Activated CD4-positive, alpha-beta T cell treated with anti-CD3 and anti-CD28 coated beads, Interleukin-2, amount 50 U/mL, for 16 hours (primary cell): ENCODE measurements at regions not wholly inside any gene's neighbourhood (a gene's known extent, or its start where the extent isn't known, plus 50 kb on each side); places are given as distances from the start of the nearest gene placed in this dataset.

Experiments
- DNase-seq: peaks from one replicate; pipeline ENCODE4 v3.0.0-alpha.2; 2020

GRCh38 chr2:167900435-167901114 is 346.8 kb downstream of the STK39 start:
- DNase-seq = no peak

GRCh38 chr2:167898340-167898739 is 349.1 kb downstream of the STK39 start:
- no peak for DNase-seq

- DNase-seq = no peak
These were observed 355.6 kb downstream of the STK39 start for GRCh38 chr2:167891841-167892240.

GRCh38 chr2:167890739-167891138 is 356.7 kb downstream of the STK39 start:
- DNase-seq = no peak

- no peak for DNase-seq
These were observed 367.0 kb downstream of the STK39 start for GRCh38 chr2:167880415-167880814.

- DNase-seq = no peak
These were observed 371.9 kb downstream of the STK39 start for GRCh38 chr2:167875529-167875928.

- no peak for DNase-seq
These were observed 372.6 kb downstream of the STK39 start for GRCh38 chr2:167874812-167875211.

- no peak for DNase-seq
These were observed 376.1 kb downstream of the STK39 start for GRCh38 chr2:167871286-167871685.

GRCh38 chr2:167869200-167869599 is 378.2 kb downstream of the STK39 start:
- no peak for DNase-seq

- peak; percentile 40 for DNase-seq
These were observed 384.0 kb downstream of the STK39 start for GRCh38 chr2:167863377-167863776.

- peak; percentile 81 for DNase-seq
These were observed 384.6 kb downstream of the STK39 start for GRCh38 chr2:167862782-167863181.

GRCh38 chr2:167862296-167862695 is 385.1 kb downstream of the STK39 start:
- DNase-seq = no peak

- DNase-seq = no peak
These were observed 385.7 kb downstream of the STK39 start for GRCh38 chr2:167861574-167862193.

GRCh38 chr2:167860082-167860481 is 387.3 kb downstream of the STK39 start:
- DNase-seq = peak; percentile 54

- no peak for DNase-seq
These were observed 387.7 kb downstream of the STK39 start for GRCh38 chr2:167859676-167860075.

GRCh38 chr2:167858086-167858485 is 389.3 kb downstream of the STK39 start:
- DNase-seq = peak; percentile 57

- DNase-seq = no peak
These were observed 390.0 kb downstream of the STK39 start for GRCh38 chr2:167857416-167857815.

- DNase-seq = no peak
These were observed 391.2 kb downstream of the STK39 start for GRCh38 chr2:167856190-167856589.

GRCh38 chr2:167855211-167855610 is 392.2 kb downstream of the STK39 start:
- DNase-seq = no peak

- no peak for DNase-seq
These were observed 393.7 kb downstream of the STK39 start for GRCh38 chr2:167853717-167854116.

GRCh38 chr2:167851876-167852275 is 395.5 kb downstream of the STK39 start:
- no peak for DNase-seq

GRCh38 chr2:167851323-167851860 is 396.0 kb downstream of the STK39 start:
- DNase-seq = no peak

- no peak for DNase-seq
These were observed 402.5 kb downstream of the STK39 start for GRCh38 chr2:167844714-167845530.

- no peak for DNase-seq
These were observed 403.7 kb downstream of the STK39 start for GRCh38 chr2:167843657-167844056.
